GM11168 (cell line): ENCODE measurements at regions not wholly inside any gene's neighbourhood (a gene's known extent, or its start where the extent isn't known, plus 50 kb on each side); places are given as distances from the start of the nearest gene placed in this dataset.
"Not testable (repeated sequence)": the region's sequence is repeated elsewhere in the genome, so short reads cannot be mapped to it uniquely, and the experiment has no call there.

ENCODE experiments used
- in situ Hi-C: fragments of 300-500 bp; cut with MboI; formaldehyde crosslinking; loops from one replicate; pipeline ENCODE4 v1.12.0; 2022; ENCODE audit warnings: low sequenced_read_pairs; ENCODE audit not compliant: unreplicated experiment

- in situ Hi-C loops = no loop called here
Observed at GRCh38 chr12:127923501-127923900, 343.5 kb upstream of the TMEM132C start.

DNA sequence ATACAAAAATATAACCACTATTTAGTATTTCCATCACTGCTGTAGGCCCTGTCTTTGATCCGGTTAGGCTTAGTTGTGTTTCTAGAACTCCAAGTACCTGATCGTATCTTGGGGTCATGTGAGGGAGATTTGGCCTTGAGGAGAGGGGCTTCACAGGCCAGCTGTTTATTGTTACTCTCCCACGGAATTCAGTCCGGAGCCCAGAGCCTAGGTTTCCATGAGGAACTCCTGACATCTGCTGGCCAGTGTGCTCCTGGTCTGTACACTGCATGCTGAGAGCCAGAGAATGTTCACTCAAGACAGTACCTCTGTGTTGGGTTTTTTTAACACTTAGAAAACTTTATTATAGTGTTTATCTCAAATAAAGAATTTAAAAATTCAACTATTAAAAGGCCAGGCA, 341.0 kb upstream of the TMEM132C start:
- in situ Hi-C loops = no loop called here

DNA sequence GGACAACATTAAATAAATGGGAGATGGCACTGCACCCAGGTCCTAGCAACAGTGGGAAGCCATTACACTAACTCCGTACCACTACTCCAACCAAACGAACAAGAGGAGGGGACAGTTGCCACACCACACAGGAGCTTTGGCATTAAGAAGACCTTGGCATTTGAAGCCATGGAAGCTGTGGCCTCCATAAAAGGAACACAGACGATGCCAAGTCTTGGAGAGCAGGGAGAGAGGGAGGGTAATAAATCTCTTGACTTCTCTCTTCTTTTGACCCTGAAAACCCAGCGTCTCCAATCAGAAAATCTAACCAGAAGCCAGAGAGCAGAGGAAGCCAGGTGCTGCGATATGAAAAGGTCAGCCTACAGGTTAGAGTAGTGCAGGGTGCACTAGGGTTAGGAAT, 338.8 kb upstream of the TMEM132C start:
- in situ Hi-C loops = no loop called here

GRCh38 chr12:127928615-127929571, 338.1 kb upstream of the TMEM132C start:
- in situ Hi-C loops = no loop called here

- in situ Hi-C loops = no loop called here
Observed at GRCh38 chr12:127930122-127930521, 336.8 kb upstream of the TMEM132C start.

GRCh38 chr12:127934409-127934808, 332.6 kb upstream of the TMEM132C start:
- in situ Hi-C loops = no loop called here

DNA sequence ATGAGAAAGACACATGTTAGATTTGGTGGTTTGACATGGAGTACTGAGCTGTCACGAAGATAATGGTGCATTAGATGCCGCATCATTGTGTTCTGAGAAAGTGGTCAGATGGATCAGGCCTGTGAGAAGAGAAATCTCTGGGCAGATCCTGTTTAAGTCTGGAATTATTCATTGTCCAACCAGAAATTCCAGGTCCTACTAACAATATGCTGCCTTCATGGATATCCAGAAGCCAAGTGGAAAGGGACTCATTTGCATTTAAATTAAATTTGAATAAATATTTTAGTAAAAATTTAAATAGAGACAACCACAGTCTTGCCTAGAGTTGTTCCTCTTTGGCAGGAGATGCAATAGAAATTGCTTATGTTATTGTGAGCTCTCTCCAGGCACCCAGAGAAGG, 330.5 kb upstream of the TMEM132C start:
- in situ Hi-C loops = no loop called here

DNA sequence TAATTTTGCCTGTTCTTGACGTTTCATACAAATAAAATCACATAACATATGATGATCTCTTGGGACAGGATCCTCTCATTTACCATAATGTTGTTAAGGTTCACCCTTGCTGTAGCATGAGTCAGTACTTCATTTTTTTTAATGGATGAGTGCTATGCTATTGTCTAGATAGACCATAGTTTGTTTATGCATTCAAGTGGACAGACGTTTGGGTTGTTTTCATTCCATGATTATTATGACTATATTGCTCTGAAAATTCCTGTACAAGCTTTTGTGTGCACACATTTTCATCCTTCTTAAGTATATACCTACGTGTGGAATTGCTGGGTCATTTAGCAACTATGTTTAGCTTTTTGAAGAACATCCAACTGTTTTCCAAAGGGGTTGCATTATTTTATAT, 325.6 kb upstream of the TMEM132C start:
- in situ Hi-C loops = no loop called here

DNA sequence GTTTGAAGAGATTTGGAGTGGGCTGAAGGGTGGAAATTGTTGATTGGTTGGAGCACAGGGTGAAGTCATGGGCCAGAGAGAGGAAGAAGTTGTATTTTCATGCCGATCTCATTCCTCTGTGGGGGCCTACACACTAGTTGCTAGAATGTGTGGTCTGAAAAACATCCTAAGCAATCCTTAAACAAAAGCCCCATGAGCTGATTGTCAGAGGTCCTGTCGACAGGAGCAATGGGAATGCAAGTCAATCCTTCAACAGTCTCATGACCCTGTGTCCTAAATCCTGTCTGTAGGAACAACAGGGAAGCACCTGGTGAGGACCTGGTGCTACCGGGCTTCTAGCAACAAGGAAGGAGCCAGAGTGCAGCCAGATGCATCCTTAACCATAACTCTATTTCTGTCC, 324.0 kb upstream of the TMEM132C start:
- in situ Hi-C loops = no loop called here

DNA sequence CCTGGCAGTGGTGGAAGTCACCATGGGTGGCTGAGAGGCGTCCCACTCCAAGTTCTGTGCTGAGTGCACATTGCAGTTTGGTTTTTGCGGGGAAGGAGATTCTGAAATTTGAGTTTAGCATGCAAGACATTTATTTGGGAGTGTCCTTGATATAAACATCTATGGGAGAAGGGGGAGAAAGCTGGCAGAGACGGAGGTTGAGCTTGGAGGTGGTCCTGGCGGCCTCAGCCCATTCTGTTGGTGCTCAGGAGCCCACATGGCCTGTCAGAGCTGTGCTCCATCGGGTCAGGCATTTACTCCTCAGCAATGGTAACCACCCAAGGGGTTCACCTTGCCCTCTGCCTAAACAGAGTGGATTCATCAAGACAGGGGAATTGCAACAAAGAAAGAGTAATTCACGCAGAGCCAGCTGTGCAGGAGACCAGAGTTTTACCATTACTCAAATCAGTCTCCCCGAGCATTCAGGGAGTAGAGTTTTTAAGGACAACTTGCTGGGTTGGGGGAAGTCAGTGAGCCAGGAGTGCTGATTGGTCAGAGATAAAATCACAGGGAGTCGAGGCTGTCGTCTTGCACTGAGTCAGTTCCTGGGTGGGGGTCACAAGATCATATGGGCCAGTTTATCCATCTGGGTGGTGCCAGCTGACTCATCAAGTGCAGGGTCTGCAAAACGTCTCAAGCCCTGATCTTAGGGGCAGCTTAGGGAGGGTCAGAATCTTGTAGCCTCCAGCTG, 323.3 kb upstream of the TMEM132C start:
- in situ Hi-C loops = no loop called here

GRCh38 chr12:127944211-127944899, 322.6 kb upstream of the TMEM132C start:
- in situ Hi-C loops = no loop called here

DNA sequence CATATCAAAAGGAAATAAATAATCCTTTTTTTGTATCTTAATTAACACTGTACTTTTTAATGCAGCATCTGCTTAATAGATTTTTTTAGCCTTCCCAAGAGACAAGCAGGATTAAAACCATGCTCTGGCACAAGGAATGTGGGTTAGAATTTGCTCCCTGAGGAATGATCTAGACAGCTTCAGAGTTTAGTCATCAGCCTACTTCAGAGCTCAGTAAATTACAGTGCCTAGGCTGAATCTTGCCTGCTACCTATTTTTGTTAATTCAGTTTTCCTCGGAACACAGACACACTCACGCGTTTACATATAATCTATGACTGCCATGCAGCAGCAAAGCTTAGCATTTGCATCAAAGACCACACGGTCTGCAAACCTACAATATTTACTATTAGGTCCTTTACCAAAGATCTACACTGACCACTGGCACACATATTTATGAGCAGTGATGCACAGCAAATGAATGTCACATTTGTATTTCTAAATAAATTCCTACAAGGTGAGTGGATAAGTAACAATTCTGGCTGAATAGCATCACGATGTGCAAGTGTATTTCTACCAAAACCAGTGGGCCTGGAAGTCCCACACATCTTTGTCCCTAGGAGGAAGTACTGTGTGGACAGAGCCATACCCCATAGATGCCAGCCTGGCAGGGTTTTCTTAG, 309.8 kb upstream of the TMEM132C start:
- in situ Hi-C loops = no loop called here

GRCh38 chr12:127962303-127962702, 304.7 kb upstream of the TMEM132C start:
- in situ Hi-C loops = no loop called here

DNA sequence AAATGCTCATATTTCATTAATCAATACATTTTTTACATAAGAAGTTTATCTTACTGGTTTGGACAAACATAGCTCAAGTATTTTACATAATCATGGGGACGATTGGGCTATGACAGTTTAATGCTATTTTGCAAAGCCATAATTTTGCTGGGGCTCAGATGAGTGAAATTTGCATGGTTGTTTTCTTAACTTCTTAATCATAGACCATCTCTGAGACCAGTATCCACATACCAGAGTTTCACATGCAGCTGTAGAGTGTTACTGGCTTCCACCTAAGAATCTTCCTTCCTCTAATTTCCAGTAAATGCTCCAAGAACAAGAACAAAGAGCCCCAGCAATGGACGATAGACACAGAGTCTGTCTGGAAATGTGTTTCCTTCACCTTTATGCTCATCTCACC, 303.0 kb upstream of the TMEM132C start:
- in situ Hi-C loops = no loop called here

GRCh38 chr12:127964717-127965116, 302.3 kb upstream of the TMEM132C start:
- in situ Hi-C loops = no loop called here

- in situ Hi-C loops = no loop called here
Observed at GRCh38 chr12:127966331-127966730, 300.6 kb upstream of the TMEM132C start.

DNA sequence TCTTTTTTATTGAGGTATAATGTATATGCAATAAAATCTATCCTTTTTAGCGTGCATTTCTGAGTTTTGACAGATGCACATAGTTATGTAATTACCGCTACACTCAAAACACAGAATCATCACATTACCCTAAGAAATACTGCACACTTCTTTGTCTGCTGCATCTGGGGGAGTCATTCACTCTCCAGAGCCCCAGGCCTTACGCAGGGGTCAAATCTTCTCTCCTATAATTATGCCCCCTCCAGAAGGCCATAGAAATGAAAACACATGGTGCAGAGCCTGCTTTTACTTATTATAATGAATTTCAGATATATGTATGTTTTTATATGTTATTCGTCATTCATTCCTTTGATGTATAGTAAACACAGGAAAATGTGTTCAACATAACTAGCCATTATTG, 296.5 kb upstream of the TMEM132C start:
- in situ Hi-C loops = no loop called here

DNA sequence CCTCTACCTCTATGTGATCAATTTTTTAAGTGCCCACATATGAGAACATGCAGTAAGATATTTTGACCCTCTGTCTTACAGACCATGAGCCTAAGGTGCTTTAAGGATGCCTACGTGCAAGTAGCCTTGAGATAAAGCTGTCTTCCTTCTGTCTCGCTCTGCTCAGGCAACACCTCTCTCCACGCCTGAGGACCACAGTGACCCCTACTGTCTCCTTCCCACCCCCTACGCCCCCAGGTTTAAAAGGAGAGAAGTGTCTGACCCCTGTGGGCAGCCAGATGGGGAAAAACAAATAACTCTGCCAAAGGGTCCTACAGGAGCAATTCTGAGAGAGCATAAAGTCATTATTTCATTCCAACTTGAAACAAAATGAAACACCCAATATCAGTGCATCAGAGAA, 286.4 kb upstream of the TMEM132C start:
- in situ Hi-C loops = no loop called here

DNA sequence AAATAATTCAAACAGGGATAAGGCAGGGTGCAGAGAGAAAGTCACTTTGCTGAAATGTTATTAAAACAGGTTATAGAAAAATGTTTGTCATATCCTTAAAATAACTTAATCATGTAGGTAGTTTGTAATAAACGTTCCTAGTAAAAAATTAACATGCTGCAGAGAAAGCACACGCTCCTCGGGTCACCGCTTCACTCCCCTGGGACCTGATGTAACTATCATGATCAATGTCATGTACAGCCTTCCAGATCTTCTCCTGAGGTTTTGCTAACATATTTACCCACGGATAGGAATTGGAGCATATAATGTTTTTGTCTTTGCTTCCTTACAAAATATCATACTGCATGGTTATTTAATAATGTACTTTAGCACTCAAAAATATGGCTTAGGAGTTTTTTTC, 285.1 kb upstream of the TMEM132C start:
- in situ Hi-C loops = no loop called here

- in situ Hi-C loops = not testable (repeated sequence)
Observed at GRCh38 chr12:127983213-127983791, 283.7 kb upstream of the TMEM132C start.
